GM18508 (cell line): ENCODE measurements at regions not wholly inside any gene's neighbourhood (a gene's known extent, or its start where the extent isn't known, plus 50 kb on each side); places are given as distances from the start of the nearest gene placed in this dataset.

Experiments
- ATAC-seq: cut with Tn5 transposase; IDR thresholded peaks from one replicate; pipeline ENCODE4 v1.9.1; 2021; ENCODE audit warnings: moderate number of reproducible peaks; ENCODE audit not compliant: insufficient read depth, unreplicated experiment

- no peak for ATAC-seq
Measured at GRCh38 chr10:130866857-130867256, 444.7 kb downstream of the TCERG1L start.

- no peak for ATAC-seq
Measured at GRCh38 chr10:130867446-130868194, 443.9 kb downstream of the TCERG1L start.

- no peak for ATAC-seq
Measured at GRCh38 chr10:130869179-130869841, 442.2 kb downstream of the TCERG1L start.

GRCh38 chr10:130871406-130871805 is 440.1 kb downstream of the TCERG1L start:
- ATAC-seq: no peak

GRCh38 chr10:130873636-130874035 is 437.9 kb downstream of the TCERG1L start:
- no peak for ATAC-seq

GRCh38 chr10:130875116-130875515 is 436.4 kb downstream of the TCERG1L start:
- no peak for ATAC-seq

- ATAC-seq: no peak
Measured at GRCh38 chr10:130875897-130876472, 435.5 kb downstream of the TCERG1L start.

- ATAC-seq: no peak
Measured at GRCh38 chr10:130877126-130877525, 434.4 kb downstream of the TCERG1L start.

GRCh38 chr10:130878131-130878530 is 433.4 kb downstream of the TCERG1L start:
- ATAC-seq: no peak

GRCh38 chr10:130882906-130883305 is 428.6 kb downstream of the TCERG1L start:
- ATAC-seq: no peak

GRCh38 chr10:130884456-130884855 is 427.1 kb downstream of the TCERG1L start:
- ATAC-seq: no peak

- ATAC-seq: no peak
Measured at GRCh38 chr10:130885021-130885655, 426.4 kb downstream of the TCERG1L start.

GRCh38 chr10:130887170-130887569 is 424.4 kb downstream of the TCERG1L start:
- no peak for ATAC-seq

- ATAC-seq: no peak
Measured at GRCh38 chr10:130888493-130888892, 423.0 kb downstream of the TCERG1L start.

GRCh38 chr10:130889240-130889639 is 422.3 kb downstream of the TCERG1L start:
- ATAC-seq: no peak

- no peak for ATAC-seq
Measured at GRCh38 chr10:130889780-130890179, 421.7 kb downstream of the TCERG1L start.

- ATAC-seq: no peak
Measured at GRCh38 chr10:130891066-130891465, 420.5 kb downstream of the TCERG1L start.

- ATAC-seq: no peak
Measured at GRCh38 chr10:130894471-130894870, 417.1 kb downstream of the TCERG1L start.

- ATAC-seq: no peak
Measured at GRCh38 chr10:130895161-130895560, 416.4 kb downstream of the TCERG1L start.

- ATAC-seq: no peak
Measured at GRCh38 chr10:130897815-130898214, 413.7 kb downstream of the TCERG1L start.

GRCh38 chr10:130898381-130898780 is 413.1 kb downstream of the TCERG1L start:
- no peak for ATAC-seq
